ENCODE measurements at regions not wholly inside any gene's neighbourhood (a gene's known extent, or its start where the extent isn't known, plus 50 kb on each side); places are given as distances from the start of the nearest gene placed in this dataset.

DNA sequence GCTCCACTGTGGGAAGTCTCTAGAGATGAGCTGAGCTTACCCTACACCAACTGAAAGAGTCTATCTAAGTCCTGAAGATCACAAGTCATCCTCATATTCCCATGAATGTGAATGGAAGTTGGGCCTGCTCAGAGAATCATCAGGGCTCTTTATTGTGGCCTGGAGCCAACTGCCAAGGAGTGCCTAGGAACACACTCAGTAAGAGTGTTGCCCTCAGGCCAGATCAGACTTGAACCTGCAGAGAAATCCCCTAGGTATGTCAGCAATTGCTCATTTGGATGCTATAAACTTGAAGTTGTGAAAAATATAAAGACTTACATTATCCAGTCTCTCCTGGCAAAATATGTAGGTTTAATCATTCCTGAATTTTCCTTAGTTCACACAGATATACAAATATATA lies 1070.2 kb downstream of the EFNB2 start:
- TF ChIP-seq POLR2AphosphoS5 (IDR thresholded peaks at IDR 0.05; ENCODE audit: low read depth) (no peak), EZH2 (IDR thresholded peaks at IDR 0.05; ENCODE audit: low read depth, unreplicated experiment) (no peak)

All from GM23338 (cell line).